ENCODE measurements at regions not wholly inside any gene's neighbourhood (a gene's known extent, or its start where the extent isn't known, plus 50 kb on each side); places are given as distances from the start of the nearest gene placed in this dataset.

- DNase-seq (ENCODE audit: low read depth in 2 of 2) = no peak
Observed at GRCh38 chr11:32200136-32200847, 109.4 kb downstream of the RCN1 start.

GRCh38 chr11:32204751-32205150, 113.9 kb downstream of the RCN1 start:
- DNase-seq (ENCODE audit: low read depth in 2 of 2) = no peak

- DNase-seq (ENCODE audit: low read depth in 2 of 2) = no peak
Observed at GRCh38 chr11:32210556-32210955, 119.7 kb downstream of the RCN1 start.

- DNase-seq (ENCODE audit: low read depth in 2 of 2) = peak in 1 of 2 donors; percentile 19
Observed at GRCh38 chr11:32213223-32213622, 122.3 kb downstream of the RCN1 start.

- no peak for DNase-seq (ENCODE audit: low read depth in 2 of 2)
Observed at GRCh38 chr11:32215157-32215556, 124.3 kb downstream of the RCN1 start.

- DNase-seq (ENCODE audit: low read depth in 2 of 2) = no peak
Observed at GRCh38 chr11:32216749-32217148, 125.9 kb downstream of the RCN1 start.

- no peak for DNase-seq (ENCODE audit: low read depth in 2 of 2)
Observed at GRCh38 chr11:32219320-32219719, 128.4 kb downstream of the RCN1 start.

GRCh38 chr11:32221476-32222032, 130.7 kb downstream of the RCN1 start:
- no peak for DNase-seq (ENCODE audit: low read depth in 2 of 2)

GRCh38 chr11:32224580-32224979, 133.7 kb downstream of the RCN1 start:
- no peak for DNase-seq (ENCODE audit: low read depth in 2 of 2)

- no peak for DNase-seq (ENCODE audit: low read depth in 2 of 2)
Observed at GRCh38 chr11:32225571-32226285, 134.9 kb downstream of the RCN1 start.

GRCh38 chr11:32226480-32226879, 135.6 kb downstream of the RCN1 start:
- DNase-seq (ENCODE audit: low read depth in 2 of 2) = no peak

GRCh38 chr11:32229576-32230240, 138.8 kb downstream of the RCN1 start:
- DNase-seq (ENCODE audit: low read depth in 2 of 2) = no peak

GRCh38 chr11:32231909-32232493, 141.1 kb downstream of the RCN1 start:
- DNase-seq (ENCODE audit: low read depth in 2 of 2) = peak in 1 of 2 donors; percentile 12

GRCh38 chr11:32232516-32232915, 141.6 kb downstream of the RCN1 start:
- no peak for DNase-seq (ENCODE audit: low read depth in 2 of 2)

- no peak for DNase-seq (ENCODE audit: low read depth in 2 of 2)
Observed at GRCh38 chr11:32233276-32233675, 142.4 kb downstream of the RCN1 start.

- DNase-seq (ENCODE audit: low read depth in 2 of 2) = no peak
Observed at GRCh38 chr11:32233928-32234327, 143.1 kb downstream of the RCN1 start.

GRCh38 chr11:32244453-32244852, 153.6 kb downstream of the RCN1 start:
- no peak for DNase-seq (ENCODE audit: low read depth in 2 of 2)

GRCh38 chr11:32253706-32254105, 162.8 kb downstream of the RCN1 start:
- DNase-seq (ENCODE audit: low read depth in 2 of 2) = no peak

- no peak for DNase-seq (ENCODE audit: low read depth in 2 of 2)
Observed at GRCh38 chr11:32255841-32256240, 165.0 kb downstream of the RCN1 start.

GRCh38 chr11:32256466-32256865, 165.6 kb downstream of the RCN1 start:
- DNase-seq (ENCODE audit: low read depth in 2 of 2) = no peak

GRCh38 chr11:32259641-32260081, 168.8 kb downstream of the RCN1 start:
- no peak for DNase-seq (ENCODE audit: low read depth in 2 of 2)

GRCh38 chr11:32262367-32262766, 171.5 kb downstream of the RCN1 start:
- DNase-seq (ENCODE audit: low read depth in 2 of 2) = no peak
